SK-N-SH (cell line): ENCODE measurements at regions not wholly inside any gene's neighbourhood (a gene's known extent, or its start where the extent isn't known, plus 50 kb on each side); places are given as distances from the start of the nearest gene placed in this dataset.

ENCODE experiments used
- CTCF ChIA-PET: fragments of 300-600, 350-600 bp; formaldehyde crosslinking; extraction: SDS; loops from one replicate; lab custom pipeline; 2021; lab: Yijun Ruan, JAX
- POLR2A ChIA-PET: fragments of 350-600 bp; sonication (Branson Sonifier 250); formaldehyde crosslinking; extraction: SDS; loops from one replicate; lab custom pipeline; 2020; ENCODE audit warnings: antibody characterized with exemption, inconsistent platforms; lab: Yijun Ruan, JAX
- DNase-seq: peaks from one replicate; pipeline ENCODE4 v3.0.0; 2012
- H2AFZ ChIP-seq: fragments of 200-600 bp; sonication (generic); 2 replicates; pipeline ENCODE4 v1.8.1; 2016; ENCODE audit warnings: antibody characterized with exemption, mild to moderate bottlenecking, low read depth
- H3F3A ChIP-seq: fragments of 200-600 bp; sonication (generic); replicated peaks from 2 replicates; pipeline ENCODE3; 2016; ENCODE audit warnings: antibody characterized with exemption, mild to moderate bottlenecking; ENCODE audit not compliant: insufficient read depth
- H3K27ac ChIP-seq, 2 experiments: fragments of 200-500 bp in 1 of 2; fragments of 200-600 bp in 1 of 2; sonication (Bioruptor generic) in 1 of 2; sonication (generic), shearing (Covaris generic) in 1 of 2; 2 replicates each; pipeline versions ENCODE4 v1.5.1 to v1.6.1; 2014 to 2016; ENCODE audit warnings: low read depth in 2 of 2, inconsistent platforms in 1 of 2, low read length in 1 of 2, mild to moderate bottlenecking in 1 of 2, mixed read lengths in 1 of 2
- H3K27me3 ChIP-seq: fragments of 200-600 bp; sonication (generic), shearing (Covaris generic); 2 replicates; pipeline ENCODE4 v1.6.1; 2016; ENCODE audit warnings: mixed run types; ENCODE audit not compliant: insufficient read depth
- H3K36me3 ChIP-seq, 2 experiments: fragments of 200-500 bp in 1 of 2; fragments of 200-600 bp in 1 of 2; sonication (Bioruptor generic) in 1 of 2; sonication (generic) in 1 of 2; replicated peaks in 1 of 2; 2 replicates each; pipeline versions ENCODE3 to v1.5.1; 2014 to 2016; ENCODE audit warnings: low read length in 1 of 2, mild to moderate bottlenecking in 1 of 2; ENCODE audit not compliant: insufficient read depth in 2 of 2, control insufficient read depth in 1 of 2
- H3K4me1 ChIP-seq, 2 experiments: fragments of 200-500 bp in 1 of 2; fragments of 200-600 bp in 1 of 2; sonication (Bioruptor generic) in 1 of 2; sonication (generic), shearing (Covaris generic) in 1 of 2; 2 replicates each; pipeline versions ENCODE4 v1.5.1 to v1.6.1; 2014 to 2016; ENCODE audit warnings: low read depth in 1 of 2, low read length in 1 of 2, mixed run types in 1 of 2; ENCODE audit not compliant: insufficient read depth in 2 of 2, control insufficient read depth in 1 of 2
- H3K4me2 ChIP-seq: fragments of 200-600 bp; sonication (generic), shearing (Covaris generic); 2 replicates; pipeline ENCODE4 v1.6.1; 2017; ENCODE audit warnings: mixed run types
- H3K4me3 ChIP-seq, 2 experiments: fragments of 200-500 bp in 1 of 2; fragments of 200-600 bp in 1 of 2; sonication (Bioruptor generic) in 1 of 2; sonication (generic), shearing (Covaris generic) in 1 of 2; 2 replicates each; pipeline versions ENCODE4 v1.5.1 to v1.8.1; 2014 to 2016; ENCODE audit warnings: low read depth in 2 of 2, inconsistent platforms in 1 of 2, low read length in 1 of 2, mild to moderate bottlenecking in 1 of 2, mixed read lengths in 1 of 2, moderate library complexity in 1 of 2
- H3K79me2 ChIP-seq: fragments of 200-600 bp; sonication (generic); 2 replicates; pipeline ENCODE4 v1.8.1; 2017; ENCODE audit warnings: mild to moderate bottlenecking; ENCODE audit not compliant: insufficient read depth
- H3K9ac ChIP-seq: fragments of 200-600 bp; sonication (generic); 2 replicates; pipeline ENCODE4 v1.6.1; 2017; ENCODE audit warnings: mixed run types
- H3K9me2 ChIP-seq: fragments of 200-600 bp; sonication (generic); 2 replicates; pipeline ENCODE4 v1.6.1; 2017; ENCODE audit warnings: mixed run types
- H3K9me3 ChIP-seq: fragments of 200-600 bp; sonication (generic); 2 replicates; pipeline ENCODE4 v1.6.1; 2017; ENCODE audit warnings: mixed run types, mild to moderate bottlenecking, moderate library complexity
- H4K20me1 ChIP-seq: fragments of 200-600 bp; sonication (generic); 2 replicates; pipeline ENCODE4 v1.6.1; 2017; ENCODE audit warnings: mild to moderate bottlenecking, mixed run types; ENCODE audit not compliant: insufficient read depth
- FOXJ3 ChIP-seq: sonication (generic); formaldehyde crosslinking; IDR thresholded peaks from 2 replicates; pipeline ENCODE4 v1.5.1; 2020; ENCODE audit warnings: mild to moderate bottlenecking, missing genetic modification reagents
- GABPA ChIP-seq: IDR thresholded peaks from 2 replicates; pipeline ENCODE4 v1.4.0; 2012; ENCODE audit warnings: low read depth, mild to moderate bottlenecking
- MEF2A ChIP-seq: IDR thresholded peaks from 2 replicates; pipeline ENCODE4 v1.4.0; 2012; ENCODE audit warnings: low read depth, borderline replicate concordance
- MXI1 ChIP-seq: IDR thresholded peaks from 2 replicates; pipeline ENCODE4 v1.6.1; 2012; ENCODE audit warnings: mild to moderate bottlenecking, low read depth, low read length, improper control_type of control experiment
- NFIC ChIP-seq: IDR thresholded peaks from 2 replicates; pipeline ENCODE4 v1.4.0; 2012; ENCODE audit warnings: borderline replicate concordance
- NRF1 ChIP-seq: IDR thresholded peaks from 2 replicates; pipeline ENCODE4 v1.6.1; 2012; ENCODE audit warnings: low read depth, mild to moderate bottlenecking, low read length
- POLR2AphosphoS5 ChIP-seq: IDR thresholded peaks from 2 replicates; pipeline ENCODE4 v1.6.1; 2012; ENCODE audit warnings: low read depth, low read length
- RFX5 ChIP-seq: IDR thresholded peaks from 2 replicates; pipeline ENCODE4 v1.6.1; 2012; ENCODE audit warnings: mild to moderate bottlenecking, improper control_type of control experiment, low read length
- TAF1 ChIP-seq: IDR thresholded peaks from 2 replicates; pipeline ENCODE4 v1.6.1; 2012; ENCODE audit warnings: low read depth, mild to moderate bottlenecking, low read length, moderate library complexity, borderline replicate concordance
- YY1 ChIP-seq: IDR thresholded peaks from 2 replicates; pipeline ENCODE4 v1.4.0; 2012; ENCODE audit warnings: low read depth, mild to moderate bottlenecking
- WGBS: methylation state at CpG from one replicate; pipeline ENCODE4 v1.1.6; 2017; ENCODE audit warnings: low lambda C conversion rate; 5-methylcytosine and 5-hydroxymethylcytosine counted together
- TF ChIP-seq, protein P1 (sequence below): fragments of 150-350 bp; IDR thresholded peaks from 2 replicates; pipeline ENCODE4 v1.6.1; 2016; ENCODE audit warnings: mild to moderate bottlenecking, low read depth, low read length
- TF ChIP-seq, protein P2 (sequence below): fragments of 200-600 bp; sonication (generic); IDR thresholded peaks from 2 replicates; pipeline ENCODE4 v1.6.1; 2017; ENCODE audit warnings: antibody characterized with exemption, mild to moderate bottlenecking, moderate library complexity

DNA sequence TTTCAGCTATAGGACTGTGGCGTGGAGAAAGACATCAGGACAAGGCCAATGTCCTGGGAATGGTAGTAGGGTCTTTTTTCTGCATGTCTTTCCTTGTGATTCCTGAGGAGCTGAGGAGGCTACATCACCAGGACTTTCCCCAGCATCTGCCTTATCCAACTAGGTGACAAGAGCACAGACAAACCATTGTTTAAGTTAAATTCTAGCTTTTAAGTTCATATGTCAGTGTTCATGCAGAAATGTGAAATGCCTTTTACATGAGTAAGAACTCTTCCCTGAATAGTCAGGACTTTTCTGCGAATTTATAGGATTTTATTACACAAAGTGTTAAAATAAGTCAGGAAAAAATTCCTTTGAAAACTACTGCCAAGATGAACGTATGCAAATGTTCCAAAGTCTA lies 154.2 kb downstream of the PTGER3 start:
- Histone ChIP-seq H3K27me3 (no peaks in the 10 kb centered on the region), H3K4me2 (no peak overlapping the region), H3K27ac (no peak overlapping the region), H3K4me3 (no peak overlapping the region), H3K9me2 (no peaks in the 10 kb centered on the region), H3K9me3 (no peaks in the 10 kb centered on the region), H2AFZ (no peak overlapping the region), H3K9ac (no peak overlapping the region), H3K79me2 (no peaks in the 10 kb centered on the region), H3F3A (no peaks in the 10 kb centered on the region), H3K36me3 (no peaks in the 10 kb centered on the region), H4K20me1 (no peaks in the 10 kb centered on the region), H3K4me1 (peaks cover 0 to 12% of the 10 kb centered on the region in 2 experiments; a peak in 2 of 4 replicates)
- ChIA-PET POLR2A (no interaction called here), CTCF (interaction anchor here (1.5 kb wide), 1 partner anchor 365 kb away, joined by 4 read pairs; no protein-coding TSS in a partner anchor)
- DNase-seq = no peak
- WGBS = 52% methylated on average over 3 of the region's 3 CpGs
- no peak for TF ChIP-seq YY1
- no peak for TF ChIP-seq NFIC
- no peak for TF ChIP-seq TAF1
- no peak for TF ChIP-seq GABPA
- TF ChIP-seq, protein P1, sequence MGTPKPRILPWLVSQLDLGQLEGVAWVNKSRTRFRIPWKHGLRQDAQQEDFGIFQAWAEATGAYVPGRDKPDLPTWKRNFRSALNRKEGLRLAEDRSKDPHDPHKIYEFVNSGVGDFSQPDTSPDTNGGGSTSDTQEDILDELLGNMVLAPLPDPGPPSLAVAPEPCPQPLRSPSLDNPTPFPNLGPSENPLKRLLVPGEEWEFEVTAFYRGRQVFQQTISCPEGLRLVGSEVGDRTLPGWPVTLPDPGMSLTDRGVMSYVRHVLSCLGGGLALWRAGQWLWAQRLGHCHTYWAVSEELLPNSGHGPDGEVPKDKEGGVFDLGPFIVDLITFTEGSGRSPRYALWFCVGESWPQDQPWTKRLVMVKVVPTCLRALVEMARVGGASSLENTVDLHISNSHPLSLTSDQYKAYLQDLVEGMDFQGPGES = no peak
- TF ChIP-seq MEF2A = no peak
- TF ChIP-seq, protein P2, sequence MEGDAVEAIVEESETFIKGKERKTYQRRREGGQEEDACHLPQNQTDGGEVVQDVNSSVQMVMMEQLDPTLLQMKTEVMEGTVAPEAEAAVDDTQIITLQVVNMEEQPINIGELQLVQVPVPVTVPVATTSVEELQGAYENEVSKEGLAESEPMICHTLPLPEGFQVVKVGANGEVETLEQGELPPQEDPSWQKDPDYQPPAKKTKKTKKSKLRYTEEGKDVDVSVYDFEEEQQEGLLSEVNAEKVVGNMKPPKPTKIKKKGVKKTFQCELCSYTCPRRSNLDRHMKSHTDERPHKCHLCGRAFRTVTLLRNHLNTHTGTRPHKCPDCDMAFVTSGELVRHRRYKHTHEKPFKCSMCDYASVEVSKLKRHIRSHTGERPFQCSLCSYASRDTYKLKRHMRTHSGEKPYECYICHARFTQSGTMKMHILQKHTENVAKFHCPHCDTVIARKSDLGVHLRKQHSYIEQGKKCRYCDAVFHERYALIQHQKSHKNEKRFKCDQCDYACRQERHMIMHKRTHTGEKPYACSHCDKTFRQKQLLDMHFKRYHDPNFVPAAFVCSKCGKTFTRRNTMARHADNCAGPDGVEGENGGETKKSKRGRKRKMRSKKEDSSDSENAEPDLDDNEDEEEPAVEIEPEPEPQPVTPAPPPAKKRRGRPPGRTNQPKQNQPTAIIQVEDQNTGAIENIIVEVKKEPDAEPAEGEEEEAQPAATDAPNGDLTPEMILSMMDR = no peak
- no peak for TF ChIP-seq FOXJ3 (CRISPR knock-in tag)
- TF ChIP-seq MXI1 = no peak
- no peak for TF ChIP-seq POLR2AphosphoS5
- no peak for TF ChIP-seq RFX5
- TF ChIP-seq, all 33 proteins: peak for 0

DNA sequence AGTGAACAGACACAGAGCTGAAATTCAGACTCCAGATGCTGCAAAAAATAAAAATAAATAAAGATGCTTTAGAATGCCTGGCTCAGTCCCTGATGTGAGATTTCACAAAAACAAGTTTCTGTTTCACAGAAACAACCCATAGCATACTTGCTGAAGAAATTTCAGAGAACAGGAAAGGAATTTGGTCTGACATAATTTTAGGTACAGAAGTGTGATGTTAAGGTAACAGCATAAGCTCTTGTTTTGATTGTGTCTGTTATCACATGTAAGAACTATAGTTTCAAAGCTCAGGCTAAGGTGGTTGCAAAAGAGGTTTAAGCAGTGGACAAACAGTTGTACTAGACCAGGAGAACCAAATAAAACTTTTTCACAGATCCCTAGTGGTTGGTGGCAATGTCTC lies 152.1 kb downstream of the PTGER3 start:
- H3K4me1 ChIP-seq = peaks cover 0 to 10% of the 10 kb centered on the region in 2 experiments; a peak in 2 of 4 replicates
- H3K27ac ChIP-seq = no peak overlapping the region
- ChIA-PET POLR2A (no interaction called here), CTCF (interaction anchor here (0.8 to 2.6 kb wide), 5 partner anchors 8 to 181 kb away, joined by 3 to 13 read pairs (median 3); no protein-coding TSS in a partner anchor)
- H2AFZ ChIP-seq = no peak overlapping the region
- H4K20me1 ChIP-seq = no peaks in the 10 kb centered on the region
- no peaks in the 10 kb centered on the region for H3K79me2 ChIP-seq
- H3K4me2 ChIP-seq = no peak overlapping the region
- H3K36me3 ChIP-seq = no peaks in the 10 kb centered on the region
- H3K9me3 ChIP-seq = no peaks in the 10 kb centered on the region
- no peaks in the 10 kb centered on the region for H3K27me3 ChIP-seq
- H3F3A ChIP-seq = no peaks in the 10 kb centered on the region
- no peak overlapping the region for H3K9ac ChIP-seq
- no peak overlapping the region for H3K4me3 ChIP-seq
- no peaks in the 10 kb centered on the region for H3K9me2 ChIP-seq
- no peak for TF ChIP-seq NRF1
- TF ChIP-seq YY1 = no peak
- TF ChIP-seq, all 33 proteins: peak for 0
- no peak for DNase-seq
